H7 (cell line): ENCODE measurements at regions not wholly inside any gene's neighbourhood (a gene's known extent, or its start where the extent isn't known, plus 50 kb on each side); places are given as distances from the start of the nearest gene placed in this dataset.

ENCODE experiments used
- DNase-seq: peaks from one replicate; pipeline ENCODE4 v3.0.0; 2012
- H3K27me3 ChIP-seq: 2 replicates; pipeline ENCODE4 v1.6.0; 2011; ENCODE audit warnings: mild to moderate bottlenecking, low read length; ENCODE audit not compliant: control insufficient read depth, insufficient read depth
- H3K36me3 ChIP-seq: replicated peaks from 2 replicates; pipeline ENCODE4 v1.5.1; 2011; ENCODE audit warnings: low read length; ENCODE audit not compliant: control insufficient read depth, insufficient read depth
- H3K4me3 ChIP-seq: 2 replicates; pipeline ENCODE4 v1.5.1; 2011; ENCODE audit warnings: low read depth, mild to moderate bottlenecking, control low read depth, low read length, moderate library complexity; ENCODE audit not compliant: insufficient read depth

DNA sequence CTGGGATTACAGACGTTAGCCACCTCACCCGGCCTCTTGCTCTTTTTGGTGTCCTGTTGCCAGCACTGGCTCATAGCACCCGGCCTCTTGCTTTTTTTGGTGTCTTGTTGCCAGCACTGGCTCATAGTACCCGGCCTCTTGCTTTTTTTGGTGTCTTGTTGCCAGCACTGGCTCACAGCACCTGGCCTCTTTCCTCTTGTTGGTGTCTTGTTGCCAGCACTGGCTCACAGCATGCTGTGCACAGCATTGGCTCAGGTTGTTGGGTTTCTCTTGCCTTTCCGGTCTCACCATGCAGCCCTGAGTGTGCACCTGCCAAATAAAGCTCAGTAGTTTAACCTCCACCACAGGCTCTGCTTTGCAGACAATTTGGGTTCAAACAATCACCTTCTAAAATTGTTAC lies 208.2 kb downstream of the THBS2 start:
- no peaks in the 10 kb centered on the region for H3K27me3 ChIP-seq
- peak; percentile 2 for DNase-seq
- no peak overlapping the region for H3K4me3 ChIP-seq
- no peaks in the 10 kb centered on the region for H3K36me3 ChIP-seq

- Histone ChIP-seq H3K27me3 (no peaks in the 10 kb centered on the region), H3K36me3 (no peaks in the 10 kb centered on the region), H3K4me3 (no peak overlapping the region)
- DNase-seq: peak; percentile 2
These were observed 209.0 kb downstream of the THBS2 start for GRCh38 chr6:169044381-169045230.

DNA sequence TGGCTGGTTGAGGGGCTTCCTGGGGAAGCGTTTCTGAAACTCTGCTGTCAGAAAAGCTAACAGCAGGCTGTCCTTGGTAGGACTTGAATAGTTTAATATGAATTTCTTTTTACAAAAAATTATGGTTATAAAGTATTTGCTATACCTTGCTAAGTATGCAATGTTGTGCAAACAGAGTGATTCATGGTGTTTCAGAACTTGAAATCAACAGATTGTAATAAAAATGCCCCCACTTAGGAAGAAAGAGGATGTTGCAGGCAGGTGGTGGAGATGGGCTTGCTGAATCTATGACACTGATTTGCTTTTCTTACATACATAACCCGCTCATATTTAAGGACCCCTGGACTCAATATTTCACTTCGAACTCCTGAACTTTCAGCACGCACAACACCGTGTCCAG lies 211.6 kb downstream of the THBS2 start:
- Histone ChIP-seq H3K36me3 (no peaks in the 10 kb centered on the region), H3K4me3 (no peak overlapping the region), H3K27me3 (no peaks in the 10 kb centered on the region)
- no peak for DNase-seq

DNA sequence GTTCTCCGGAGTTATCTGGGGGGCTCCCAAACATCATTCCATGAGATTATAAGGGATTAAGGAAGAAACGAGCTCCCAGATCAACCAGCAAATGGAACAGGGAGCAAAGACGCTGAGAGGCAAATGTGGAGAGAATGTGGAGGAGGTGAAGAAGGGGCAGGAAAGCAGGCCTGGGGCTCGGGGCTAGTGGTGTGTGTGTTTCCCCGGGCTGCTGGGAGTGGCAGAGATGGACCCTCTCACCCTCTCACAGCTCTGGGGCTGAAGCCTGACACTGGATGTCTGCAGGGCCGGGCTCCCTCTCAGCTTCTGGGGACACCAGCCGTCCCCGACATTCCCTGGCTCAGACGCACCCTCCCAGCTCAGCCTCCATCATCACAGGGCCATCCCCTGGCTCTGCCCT lies 212.6 kb downstream of the THBS2 start:
- DNase-seq: no peak

GRCh38 chr6:169038691-169039090 lies 215.0 kb downstream of the THBS2 start:
- Histone ChIP-seq H3K36me3 (no peaks in the 10 kb centered on the region), H3K27me3 (no peaks in the 10 kb centered on the region), H3K4me3 (no peak overlapping the region)
- DNase-seq: no peak

More for the DNA sequence above, 212.6 kb downstream of the THBS2 start:
- Histone ChIP-seq H3K36me3 (no peaks in the 10 kb centered on the region), H3K27me3 (no peaks in the 10 kb centered on the region), H3K4me3 (no peak overlapping the region)

DNA sequence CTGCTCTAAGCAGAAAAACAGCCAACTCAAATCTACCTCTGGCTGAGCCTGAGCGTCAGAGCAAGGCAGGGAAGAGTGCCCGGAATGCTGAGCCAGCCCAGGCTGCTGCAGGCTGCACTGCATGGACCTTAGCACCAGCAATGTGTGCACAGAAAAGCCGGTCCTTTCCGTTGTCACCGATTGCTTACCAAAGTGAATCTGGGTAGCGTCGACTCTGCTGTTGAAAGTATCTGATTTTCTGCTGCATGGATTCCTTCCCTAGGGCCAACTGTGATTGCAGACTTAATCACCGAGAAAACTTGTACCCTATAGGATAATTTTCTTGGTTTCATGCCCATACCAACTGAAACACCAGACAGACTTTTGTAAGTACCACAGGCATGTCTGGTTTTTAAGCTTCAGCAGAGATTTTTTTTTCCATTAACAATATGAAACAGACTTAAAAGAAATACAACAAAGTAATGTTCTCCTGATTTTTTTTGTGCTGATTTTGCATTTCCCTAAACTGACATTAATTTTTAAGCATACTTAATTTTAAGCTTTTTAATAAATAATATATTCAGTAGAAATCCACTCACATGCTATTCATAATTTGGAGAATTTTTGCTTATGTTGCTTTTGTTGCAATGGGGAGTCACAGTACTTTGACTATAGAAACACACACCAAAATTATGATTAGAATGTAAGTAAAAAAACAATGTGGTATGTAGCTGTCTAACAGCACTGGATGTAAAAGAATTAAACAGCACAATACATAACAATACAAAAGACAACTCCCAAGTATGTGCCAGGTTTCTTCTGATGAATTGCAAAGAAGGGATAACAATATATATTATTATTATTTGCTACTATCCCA lies 218.0 kb downstream of the THBS2 start:
- DNase-seq: no peak
- H3K36me3 ChIP-seq: no peaks in the 10 kb centered on the region
- no peak overlapping the region for H3K4me3 ChIP-seq
- H3K27me3 ChIP-seq: no peaks in the 10 kb centered on the region

DNA sequence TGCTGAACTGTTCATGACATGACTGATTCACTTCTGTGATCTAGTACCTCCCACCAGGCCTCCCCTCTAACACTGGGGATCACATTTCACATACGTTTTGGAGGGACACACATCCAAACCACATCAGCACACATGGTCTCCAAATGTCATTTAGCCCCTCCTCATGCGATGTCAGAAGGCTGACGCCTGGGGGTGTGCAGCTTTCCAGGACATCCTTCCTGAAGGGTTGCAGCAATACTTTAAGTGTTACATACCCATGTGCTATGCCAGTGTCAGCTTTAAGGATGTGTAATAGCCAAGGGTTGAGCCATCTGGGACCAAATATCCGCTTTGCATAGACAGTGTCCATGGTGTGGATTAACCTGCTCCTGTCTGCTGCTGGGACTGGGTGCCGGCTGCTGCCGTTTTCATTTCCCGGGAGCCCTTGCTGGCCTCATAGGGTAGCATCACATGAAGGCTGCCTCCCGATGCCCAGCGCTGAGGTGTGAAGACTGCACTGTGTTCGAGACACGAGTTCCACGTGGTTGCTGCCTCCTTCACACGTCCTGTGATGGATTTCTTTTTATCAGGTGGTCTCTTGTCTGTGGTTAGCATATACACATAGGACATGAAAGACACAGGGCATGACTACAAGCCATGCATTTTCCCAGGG lies 219.0 kb downstream of the THBS2 start:
- no peaks in the 10 kb centered on the region for H3K36me3 ChIP-seq

DNA sequence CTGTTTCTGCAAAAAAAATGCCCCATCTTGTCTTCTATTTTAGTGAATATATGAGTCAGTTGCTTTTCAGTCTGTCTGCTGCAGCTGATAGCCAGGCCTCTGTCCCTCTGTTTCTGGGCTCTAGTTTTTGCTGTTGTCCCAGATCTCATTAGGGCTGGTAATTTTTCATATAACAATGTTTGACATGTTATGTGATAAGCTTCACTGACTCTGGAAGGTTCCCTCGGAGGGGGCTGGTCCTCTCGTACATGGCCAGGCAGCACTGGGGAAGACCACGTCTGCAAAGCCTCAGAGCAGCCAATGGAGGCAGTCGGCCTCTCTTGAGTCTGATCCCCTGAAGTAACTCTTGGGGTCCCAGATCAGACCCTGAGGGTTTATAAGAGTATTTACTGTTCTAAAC lies 223.8 kb downstream of the THBS2 start:
- H3K36me3 ChIP-seq: no peaks in the 10 kb centered on the region
- no peak for DNase-seq
- H3K27me3 ChIP-seq: no peaks in the 10 kb centered on the region
- no peak overlapping the region for H3K4me3 ChIP-seq

More for the DNA sequence above, 219.0 kb downstream of the THBS2 start:
- Histone ChIP-seq H3K4me3 (no peak overlapping the region), H3K27me3 (no peaks in the 10 kb centered on the region)
- no peak for DNase-seq

DNA sequence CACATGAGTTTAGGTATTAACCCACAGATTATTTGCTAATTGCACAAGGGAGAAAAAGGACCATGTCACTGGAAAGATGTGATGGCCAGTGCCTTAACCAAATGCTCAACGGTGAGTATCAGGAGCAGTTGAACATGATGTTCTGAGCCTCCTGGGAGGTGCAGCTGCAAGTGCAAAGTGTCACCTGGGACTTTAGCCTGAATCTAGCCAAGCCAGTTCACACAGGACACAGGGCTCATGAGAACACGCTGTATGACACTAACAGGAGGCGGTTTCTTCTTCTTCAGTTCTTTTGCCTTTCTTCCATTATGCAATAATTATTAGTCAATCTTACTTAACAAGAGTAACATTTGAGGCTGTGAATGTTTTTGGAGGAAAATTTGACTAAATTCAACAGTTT lies 225.3 kb downstream of the THBS2 start:
- Histone ChIP-seq H3K36me3 (no peaks in the 10 kb centered on the region), H3K27me3 (no peaks in the 10 kb centered on the region), H3K4me3 (no peak overlapping the region)
- DNase-seq: no peak

- H3K4me3 ChIP-seq: no peak overlapping the region
- H3K36me3 ChIP-seq: no peaks in the 10 kb centered on the region
- no peak for DNase-seq
- H3K27me3 ChIP-seq: no peaks in the 10 kb centered on the region
These were observed 227.5 kb downstream of the THBS2 start for GRCh38 chr6:169026175-169026574.

DNA sequence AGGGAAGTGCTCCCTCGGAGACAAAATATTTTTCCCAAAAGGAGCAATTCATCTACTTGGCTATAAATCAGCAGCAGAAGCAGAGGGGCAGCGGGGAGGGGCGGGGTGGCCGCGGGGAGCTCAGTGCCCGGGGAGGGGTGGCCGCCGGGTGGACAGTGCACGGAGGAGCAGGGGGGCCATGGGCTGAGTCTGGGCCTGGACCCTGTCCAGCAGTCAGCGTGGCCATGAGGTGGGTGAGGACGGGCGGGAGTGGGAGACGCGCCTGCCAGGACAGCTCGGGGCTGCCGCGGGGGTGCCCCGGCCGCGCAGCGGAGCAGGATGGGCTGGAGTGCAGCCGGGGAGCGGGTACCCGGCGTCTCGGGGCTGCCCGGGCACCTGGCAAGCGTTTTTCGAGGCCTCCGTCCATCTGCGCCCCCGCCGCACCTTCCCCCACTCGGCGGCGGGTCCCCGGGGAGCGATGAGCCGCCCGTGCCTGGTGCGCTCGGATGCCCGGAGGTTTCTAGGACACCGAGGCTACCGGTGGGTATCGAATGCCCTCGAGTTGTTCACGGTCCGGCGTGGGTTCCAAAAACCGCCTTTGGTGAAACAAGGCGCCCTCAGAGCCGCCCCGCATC lies 229.5 kb downstream of the THBS2 start:
- no peak for DNase-seq
- Histone ChIP-seq H3K4me3 (no peak overlapping the region), H3K36me3 (no peaks in the 10 kb centered on the region), H3K27me3 (no peaks in the 10 kb centered on the region)

DNA sequence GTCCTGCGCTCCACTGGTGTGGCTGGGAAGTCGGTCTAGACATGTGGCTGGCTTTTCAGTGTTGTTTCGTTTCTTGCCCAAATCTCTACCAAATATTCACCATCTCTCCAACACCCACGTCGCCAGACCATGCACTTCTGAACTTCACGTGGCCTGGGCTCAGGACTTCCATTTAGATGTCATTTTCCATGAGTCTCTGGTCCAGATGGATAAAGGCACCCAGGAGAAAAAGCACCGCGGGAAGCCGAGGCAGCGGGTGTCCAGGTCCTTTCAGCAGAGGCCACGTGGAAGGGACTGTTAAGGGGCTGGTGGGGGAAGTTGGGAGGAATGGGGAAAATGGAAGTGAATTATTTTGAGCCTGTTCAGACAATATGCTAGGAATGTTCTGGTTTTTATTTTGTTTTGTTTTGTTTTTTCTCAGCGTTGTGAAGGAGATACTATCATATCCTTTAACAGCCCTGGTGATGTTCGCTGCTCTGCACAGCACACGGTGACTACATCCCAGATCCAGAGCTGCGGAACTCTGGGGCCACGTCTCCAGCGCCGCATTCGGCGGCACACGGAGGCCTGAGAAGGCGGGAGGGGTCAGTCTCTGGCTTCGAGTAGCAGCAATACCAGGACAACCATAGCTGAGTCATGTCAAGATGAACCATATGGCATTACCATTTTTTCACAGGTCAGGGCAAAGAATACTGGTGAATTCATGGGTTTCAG lies 230.3 kb downstream of the THBS2 start:
- no peaks in the 10 kb centered on the region for H3K36me3 ChIP-seq
- no peak overlapping the region for H3K4me3 ChIP-seq
- no peaks in the 10 kb centered on the region for H3K27me3 ChIP-seq
- no peak for DNase-seq

DNA sequence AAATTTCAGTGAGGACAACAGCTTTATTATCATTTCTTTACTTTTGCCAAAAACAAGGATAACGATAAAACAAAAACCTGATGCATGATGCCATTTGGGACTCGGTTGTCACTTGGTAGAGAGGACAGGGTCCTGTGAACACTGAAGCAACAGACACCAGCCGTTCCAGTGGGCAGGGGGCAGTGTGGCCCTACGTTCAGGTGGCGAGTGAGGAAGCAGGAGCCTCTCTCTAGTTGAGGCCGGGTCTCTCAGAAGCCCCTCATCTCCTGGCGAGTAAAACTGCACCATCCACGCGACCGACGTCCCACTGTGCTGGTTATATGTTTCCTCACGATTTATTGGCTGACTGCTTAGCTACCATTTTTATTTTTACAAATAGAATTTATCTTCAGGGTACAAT lies 231.6 kb downstream of the THBS2 start:
- H3K36me3 ChIP-seq: no peaks in the 10 kb centered on the region
- no peak overlapping the region for H3K4me3 ChIP-seq
- peak; percentile 74 for DNase-seq
- no peaks in the 10 kb centered on the region for H3K27me3 ChIP-seq

DNA sequence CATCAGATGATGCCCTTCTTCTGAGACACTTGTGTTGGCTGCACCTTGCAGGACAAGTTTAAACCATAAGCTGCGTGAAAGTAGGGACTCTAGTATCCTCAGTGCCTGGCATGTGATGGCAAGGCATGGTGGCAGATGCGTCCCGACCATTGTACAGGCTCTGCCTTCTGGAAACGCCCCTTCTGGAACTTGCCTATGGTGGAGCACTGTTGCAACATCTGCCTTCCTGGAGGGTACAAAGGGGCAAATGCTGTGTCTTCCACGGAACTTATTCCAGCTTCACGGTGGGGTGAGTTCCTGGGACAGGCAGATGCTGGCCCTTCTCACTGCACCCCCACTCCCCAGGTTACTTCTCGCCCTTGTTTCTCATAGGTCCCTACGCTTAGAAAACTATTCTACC lies 232.8 kb downstream of the THBS2 start:
- no peak overlapping the region for H3K4me3 ChIP-seq

More for the DNA sequence above, 232.8 kb downstream of the THBS2 start:
- DNase-seq: no peak
- H3K27me3 ChIP-seq: no peaks in the 10 kb centered on the region
- no peaks in the 10 kb centered on the region for H3K36me3 ChIP-seq
